ENCODE measurements at regions not wholly inside any gene's neighbourhood (a gene's known extent, or its start where the extent isn't known, plus 50 kb on each side); places are given as distances from the start of the nearest gene placed in this dataset.
"Not testable (repeated sequence)": the region's sequence is repeated elsewhere in the genome, so short reads cannot be mapped to it uniquely, and the experiment has no call there.

DNA sequence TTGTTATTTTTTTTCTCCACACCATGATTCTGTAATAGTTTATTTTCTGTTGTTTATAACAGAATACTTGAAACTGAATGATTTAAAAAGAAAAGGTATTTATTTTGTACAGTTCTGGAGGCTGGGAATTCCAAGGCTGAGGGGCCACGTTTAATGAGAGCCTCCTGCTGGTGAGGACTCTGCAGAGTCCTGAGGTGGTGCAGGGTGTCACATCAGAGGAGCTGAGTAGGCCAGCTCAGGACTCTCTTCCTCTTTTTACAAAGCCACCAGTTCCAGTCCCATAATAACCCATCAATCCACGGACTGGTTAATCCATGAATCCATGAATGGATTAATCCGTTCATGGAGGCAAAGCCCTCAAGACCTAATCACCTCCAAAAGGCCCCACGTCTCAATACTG, 71.6 kb downstream of the TFAP2A start:
- no peak for DNase-seq

DNA sequence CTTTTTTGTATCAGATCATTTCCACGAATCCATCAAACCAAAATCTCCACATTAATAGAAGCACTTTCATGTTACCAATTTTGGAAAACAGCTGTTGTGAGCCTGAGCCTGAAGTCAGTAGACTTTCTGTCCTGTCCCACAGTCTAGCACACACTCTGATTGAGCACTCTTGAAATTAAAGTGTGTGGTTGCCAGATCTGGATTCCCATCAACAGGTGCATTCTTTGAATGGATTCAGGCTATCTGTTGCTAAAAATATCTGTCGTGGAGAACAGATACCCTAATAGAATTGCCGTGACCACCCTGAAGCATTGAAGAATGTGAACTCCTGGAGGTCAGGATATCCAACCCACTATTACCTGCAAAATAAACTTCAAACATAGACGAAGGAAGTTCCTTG, 73.3 kb downstream of the TFAP2A start:
- no peak for DNase-seq

DNA sequence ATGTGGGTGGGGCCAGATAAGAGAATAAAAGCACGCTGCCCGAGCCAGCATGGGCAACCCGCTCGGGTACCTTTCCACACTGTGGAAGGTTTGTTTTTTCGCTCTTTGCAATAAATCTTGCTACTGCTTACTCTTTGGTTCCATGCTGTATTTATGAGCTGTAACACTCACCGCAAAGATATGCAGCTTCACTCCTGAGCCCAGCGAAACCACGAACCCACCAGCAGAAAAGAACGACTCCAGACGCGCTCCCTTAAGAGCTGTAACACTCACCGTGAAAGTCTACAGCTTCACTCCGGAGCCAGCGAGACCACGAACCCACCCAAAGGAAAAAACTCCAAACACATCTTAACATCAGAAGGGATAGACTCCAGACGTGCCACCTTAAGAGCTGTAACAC, 76.7 kb downstream of the TFAP2A start:
- no peak for DNase-seq

DNA sequence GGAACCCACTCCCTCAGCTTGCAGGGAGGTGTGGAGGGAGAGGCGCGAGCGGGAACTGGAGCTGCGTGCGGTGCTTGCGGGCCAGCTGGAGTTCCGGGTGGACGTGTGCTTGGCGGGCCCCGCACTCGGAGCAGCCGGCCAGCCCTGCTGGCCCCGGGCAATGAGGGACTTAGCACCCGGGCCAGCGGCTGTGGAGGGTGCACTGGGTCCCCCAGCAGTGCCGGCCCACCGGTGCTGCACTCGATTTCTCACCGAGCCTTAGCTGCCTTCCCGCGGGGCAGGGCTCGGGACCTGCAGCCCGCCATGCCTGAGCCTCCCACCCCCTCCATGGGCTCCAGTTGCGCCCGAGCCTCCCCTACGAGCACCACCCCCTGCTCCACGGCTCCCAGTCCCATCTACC, 77.5 kb downstream of the TFAP2A start:
- not testable (repeated sequence) for DNase-seq

DNA sequence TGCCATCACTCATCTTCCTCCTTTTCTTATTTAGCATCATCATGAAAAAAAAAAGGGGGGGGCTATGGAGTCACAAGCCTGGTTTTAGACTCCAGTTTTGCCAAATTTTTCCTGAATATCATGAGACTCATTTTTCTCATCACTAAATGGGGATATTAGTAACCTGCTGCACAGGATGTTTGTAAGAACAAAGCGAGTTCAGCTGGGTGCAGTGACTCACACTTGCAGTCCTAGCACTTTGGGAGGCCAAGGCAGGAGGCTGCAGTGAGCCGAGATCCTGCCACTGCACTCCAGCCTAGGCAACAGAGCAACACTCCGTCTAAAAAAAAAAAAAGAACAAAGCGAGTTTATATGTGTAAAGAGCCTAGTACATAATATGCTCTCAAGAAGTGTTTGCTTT, 82.8 kb downstream of the TFAP2A start:
- DNase-seq = no peak

DNA sequence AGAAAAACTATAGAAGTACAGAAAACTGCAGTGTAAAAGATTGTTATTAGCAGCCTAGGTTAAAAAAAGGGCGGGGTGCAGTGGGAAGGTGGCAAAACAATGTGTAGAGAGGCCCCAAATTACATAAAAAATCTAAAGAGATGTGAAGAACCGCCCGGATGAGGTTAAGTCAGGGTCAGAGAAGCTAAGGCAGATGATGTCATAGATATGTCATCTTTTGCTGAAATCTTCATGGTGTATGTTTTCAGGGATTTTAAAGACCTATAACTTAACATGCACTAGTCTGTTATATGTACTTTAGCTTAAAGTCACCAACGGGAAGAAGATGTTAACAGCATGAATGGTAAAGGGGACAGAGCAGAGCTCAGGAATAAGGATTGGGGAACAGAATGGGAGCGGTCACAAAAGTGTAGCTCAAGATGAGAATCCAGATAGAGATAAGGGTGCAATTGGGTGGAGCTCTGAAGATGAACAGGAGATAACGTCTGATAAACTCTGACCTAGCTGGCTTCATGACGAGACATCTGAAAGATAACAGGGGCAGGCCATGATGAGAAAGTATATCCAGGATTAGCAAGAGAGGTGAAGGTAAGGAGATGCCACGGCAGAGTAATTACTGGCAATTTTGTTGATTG, 83.4 kb downstream of the TFAP2A start:
- DNase-seq = no peak

DNA sequence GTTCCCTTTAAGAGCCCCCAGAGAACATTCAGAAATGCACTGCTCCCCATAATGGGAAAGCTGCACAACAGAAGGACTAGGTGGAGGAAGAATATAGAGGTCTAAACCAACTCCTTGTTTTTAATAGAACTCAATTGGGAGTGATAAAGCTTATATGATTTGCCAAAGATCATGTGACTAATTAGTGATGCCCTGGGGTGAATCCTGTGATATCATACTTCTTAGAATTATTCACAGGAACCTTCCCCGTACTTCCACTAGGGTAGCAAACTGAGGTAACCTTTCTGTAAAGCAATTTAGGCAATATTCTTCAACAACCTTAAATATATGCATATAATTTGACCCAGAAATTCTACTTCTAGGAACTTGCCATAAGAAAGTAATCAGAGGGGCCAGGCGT, 84.4 kb downstream of the TFAP2A start:
- no peak for DNase-seq

DNA sequence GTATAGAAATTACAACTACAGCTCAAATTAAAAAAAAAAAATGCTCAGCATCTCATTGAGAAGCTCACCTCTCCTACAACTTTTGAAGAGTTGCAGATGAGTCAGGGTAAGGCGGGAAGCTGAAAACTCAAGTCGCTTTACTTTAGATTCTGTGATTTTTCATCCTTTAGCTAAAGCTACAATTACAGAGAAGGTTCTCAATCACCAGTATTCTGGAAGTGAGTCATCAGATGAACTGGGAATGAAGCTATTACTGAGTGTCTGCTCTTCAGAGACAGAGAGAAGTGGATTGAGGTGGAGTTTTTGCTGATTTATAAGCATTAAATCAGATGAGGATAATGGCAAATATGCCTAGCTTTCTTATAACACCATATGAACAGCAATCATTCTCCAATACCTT, 91.9 kb downstream of the TFAP2A start:
- no peak for DNase-seq

DNA sequence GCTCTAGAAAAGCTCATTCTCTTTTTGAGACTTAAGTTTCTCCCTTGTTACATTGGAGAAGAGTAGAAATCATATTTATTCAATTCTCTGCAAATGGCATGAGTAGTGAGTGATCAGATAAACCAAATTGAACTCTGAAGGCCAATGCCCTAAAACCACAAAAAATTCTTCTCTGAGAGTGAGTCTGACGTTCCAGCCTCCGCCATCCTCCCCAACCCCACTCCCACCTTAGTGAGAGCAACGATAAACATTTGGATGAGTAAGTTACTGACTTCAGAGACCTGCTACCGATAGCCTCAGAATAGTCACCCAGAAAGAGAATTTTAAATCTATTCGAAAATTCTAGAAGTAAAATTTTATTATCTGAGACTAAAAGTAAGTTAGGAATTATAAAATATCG, 94.6 kb downstream of the TFAP2A start:
- DNase-seq = no peak

DNA sequence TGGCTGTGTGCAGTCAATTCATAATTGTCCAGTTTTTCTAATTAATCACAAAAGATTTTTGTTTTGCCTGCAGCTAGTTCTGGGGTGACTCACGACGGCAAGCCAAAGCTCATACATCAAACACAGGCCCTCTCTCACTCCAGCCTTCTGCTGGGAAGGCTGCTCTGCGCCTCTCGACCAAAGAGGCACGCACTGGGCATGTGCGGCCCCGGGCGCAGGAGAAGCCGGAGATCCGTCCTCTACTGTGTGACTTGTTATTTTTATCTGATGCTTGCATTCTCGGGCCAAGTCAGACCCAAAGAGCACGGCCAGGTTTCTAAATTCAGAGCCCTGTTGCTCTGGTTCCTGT, 98.5 kb downstream of the TFAP2A start:
- DNase-seq = no peak

DNA sequence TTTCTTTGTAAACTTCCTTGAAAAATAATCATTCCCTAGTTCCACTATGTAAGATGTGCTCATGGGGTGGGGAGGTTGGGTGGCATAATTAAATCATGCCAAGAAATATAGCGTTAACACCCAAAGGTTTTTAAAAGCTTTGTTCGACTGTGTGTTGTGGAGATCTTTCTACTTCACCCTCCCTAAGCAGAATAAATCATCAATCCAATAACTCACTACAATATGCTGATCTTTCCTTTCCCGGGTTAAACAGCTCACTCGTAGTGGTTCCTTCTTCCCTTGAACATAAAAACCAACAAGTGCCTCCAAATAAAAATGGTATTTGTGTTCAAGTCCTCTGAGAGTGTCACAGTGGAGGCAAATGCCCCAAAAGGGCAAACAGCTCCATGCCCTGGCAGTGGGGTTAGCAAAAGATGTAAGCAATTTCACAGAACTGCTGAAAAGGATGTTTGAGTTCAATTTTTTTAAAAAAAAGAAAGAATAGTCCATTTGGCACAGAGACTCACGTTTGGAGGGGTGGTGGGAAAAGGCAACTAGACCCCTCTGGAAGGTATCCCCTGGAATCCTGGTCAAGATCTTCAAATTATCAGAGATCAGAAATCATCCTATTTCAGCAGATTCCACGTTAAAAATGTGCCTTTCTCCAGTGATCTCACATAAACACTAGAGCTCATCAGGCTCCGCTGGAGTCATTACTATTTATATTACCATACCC, 99.1 kb downstream of the TFAP2A start:
- DNase-seq = no peak

DNA sequence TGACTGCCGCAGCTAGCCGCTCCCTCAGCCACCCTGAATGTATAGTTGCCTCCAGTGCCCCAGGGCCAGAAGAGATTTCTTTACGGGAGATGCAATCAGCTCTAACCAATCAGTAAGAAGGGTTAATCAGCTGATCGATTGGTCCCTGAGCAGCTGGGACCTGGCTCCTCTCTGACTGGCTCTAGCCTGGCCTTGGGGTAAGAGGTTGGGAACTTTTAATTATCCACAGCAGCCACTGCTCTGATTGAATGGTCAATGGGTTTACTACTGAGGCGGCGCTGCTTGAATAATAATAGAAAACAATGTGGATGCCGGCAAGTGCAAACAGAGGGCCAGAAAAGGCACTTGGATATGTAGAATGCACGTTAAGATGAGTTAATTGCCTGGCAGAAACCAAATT, 99.8 kb downstream of the TFAP2A start:
- DNase-seq = no peak

DNA sequence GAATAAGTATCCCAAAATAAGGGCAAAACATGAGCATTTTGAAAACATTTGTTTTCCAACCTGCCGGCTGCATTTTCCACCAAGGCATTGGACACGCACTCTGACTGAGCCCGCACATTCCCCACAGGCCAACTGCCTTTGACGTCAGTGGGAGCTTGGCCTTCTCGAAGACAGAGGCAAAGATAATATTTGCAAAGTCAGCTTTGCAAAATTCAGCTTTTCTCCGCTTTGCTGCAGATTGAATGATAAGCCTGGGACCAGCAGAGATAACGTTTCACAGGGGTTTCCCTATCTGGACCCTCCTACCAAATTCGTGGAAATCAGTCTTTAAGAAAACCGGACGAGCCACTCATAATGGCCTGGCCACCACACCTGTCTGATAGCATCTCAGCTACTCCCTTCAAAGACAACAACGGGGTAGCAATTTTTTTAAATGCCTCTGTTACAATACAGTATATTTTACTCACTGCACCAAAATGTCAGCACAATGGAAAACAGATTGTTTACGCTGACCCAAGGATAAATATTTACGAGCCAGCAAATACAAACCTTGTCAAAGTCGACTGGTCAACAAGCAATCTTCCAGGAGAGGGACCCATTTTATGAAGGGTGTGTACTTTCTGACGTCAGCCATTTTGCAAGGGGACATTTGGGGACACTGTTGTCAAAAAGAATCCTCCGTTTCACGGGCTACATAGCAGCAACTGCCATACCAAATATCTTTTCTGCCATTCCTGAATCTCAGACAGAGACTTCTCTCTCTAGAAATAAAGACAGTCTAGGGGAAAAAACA, 100.5 kb downstream of the TFAP2A start:
- peak; percentile 10 for DNase-seq

DNA sequence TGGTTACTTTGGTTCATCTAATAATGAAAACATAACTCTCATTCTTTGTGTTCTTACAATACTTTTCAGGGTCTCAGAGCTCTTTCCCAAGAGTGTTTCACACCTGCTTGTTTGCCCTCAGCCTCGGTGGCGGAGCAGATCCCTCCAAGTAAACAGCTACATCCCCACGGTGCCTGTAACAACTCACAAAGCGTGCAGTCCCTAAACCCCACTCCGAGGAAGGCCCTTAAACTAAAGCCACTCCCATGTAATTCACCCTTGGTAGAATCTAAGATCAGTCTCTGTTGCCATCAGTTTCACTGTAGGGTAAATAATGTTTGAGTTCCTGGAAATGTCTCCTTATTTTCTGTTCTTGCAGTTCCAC, 101.1 kb downstream of the TFAP2A start:
- DNase-seq = no peak

DNA sequence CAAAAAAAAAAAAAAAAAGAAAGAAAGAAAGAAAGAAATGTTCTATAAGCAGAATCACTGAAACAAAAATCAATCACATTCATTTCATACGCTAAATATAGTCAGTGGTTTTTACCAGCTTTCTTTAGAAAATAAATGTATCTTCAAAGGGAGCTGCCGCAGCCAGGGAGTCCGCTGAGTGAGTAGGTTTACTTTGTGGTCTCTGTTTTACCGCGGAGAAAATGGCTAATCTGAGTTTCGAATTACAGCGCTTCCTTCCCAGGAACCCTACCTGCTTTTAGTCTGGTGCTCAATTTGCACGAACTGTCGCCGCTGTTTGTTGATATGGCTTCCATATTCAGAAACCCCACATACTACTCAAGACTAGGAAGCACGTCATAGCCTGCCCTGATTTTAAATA, 102.4 kb downstream of the TFAP2A start:
- no peak for DNase-seq

DNA sequence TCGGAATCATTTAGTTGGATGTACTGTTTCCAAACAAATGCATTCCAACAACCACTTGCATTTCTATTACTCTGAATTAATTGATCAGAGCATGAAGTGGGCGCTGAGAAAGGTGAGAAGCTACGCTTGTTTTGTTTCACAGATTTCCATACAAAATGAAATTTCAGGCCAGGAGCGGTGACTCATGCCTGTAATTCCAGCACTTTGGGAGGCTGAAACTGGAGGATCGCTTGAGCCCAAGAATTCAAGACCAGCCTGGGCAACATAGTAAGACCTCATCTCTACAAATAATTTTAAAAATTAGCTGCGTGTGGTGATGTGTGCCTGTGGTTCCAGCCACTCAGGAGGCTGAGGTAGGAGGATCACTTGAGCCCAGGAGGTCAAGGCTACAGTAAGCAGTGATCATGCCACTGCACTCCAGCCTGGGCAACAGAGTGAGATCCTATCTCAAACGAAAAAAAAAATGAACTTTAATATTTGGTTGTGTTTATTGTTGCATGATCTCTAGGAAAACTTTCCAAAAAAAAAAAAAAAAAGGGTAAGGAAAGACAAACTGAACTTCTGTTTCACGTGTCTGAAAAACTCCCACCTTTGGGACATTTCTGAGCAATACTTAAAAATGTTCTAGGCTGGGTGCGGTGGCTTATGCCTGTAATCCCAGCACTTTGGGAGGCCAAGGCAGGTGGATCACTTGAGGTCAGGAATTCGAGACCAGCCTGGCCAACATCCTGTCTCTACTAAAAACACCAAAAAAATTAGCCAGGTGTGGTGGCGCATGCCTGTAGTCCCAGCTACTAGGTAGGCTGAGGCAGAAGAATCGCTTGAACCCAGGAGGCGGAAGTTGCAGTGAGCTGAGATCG, 103.1 kb downstream of the TFAP2A start:
- not testable (repeated sequence) for DNase-seq

DNA sequence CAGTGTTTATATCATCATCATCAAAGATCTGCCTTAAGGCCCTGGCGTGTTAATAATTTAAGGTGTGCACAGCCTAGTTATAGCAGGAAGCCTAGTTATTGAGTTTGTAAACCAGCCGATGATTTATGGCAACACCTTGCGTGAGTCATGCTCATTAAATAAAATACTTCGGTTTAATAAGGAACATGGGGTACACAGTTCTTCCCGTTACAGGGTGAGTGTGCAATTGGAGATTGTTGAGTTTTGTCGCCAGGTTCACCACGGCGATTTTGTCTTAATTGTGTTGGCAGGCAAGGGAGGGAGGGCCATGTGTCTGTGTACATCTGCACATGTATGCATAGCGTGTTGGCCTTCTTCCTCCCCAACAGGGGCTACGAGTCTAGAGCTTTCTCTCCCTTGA, 104.0 kb downstream of the TFAP2A start:
- no peak for DNase-seq

DNA sequence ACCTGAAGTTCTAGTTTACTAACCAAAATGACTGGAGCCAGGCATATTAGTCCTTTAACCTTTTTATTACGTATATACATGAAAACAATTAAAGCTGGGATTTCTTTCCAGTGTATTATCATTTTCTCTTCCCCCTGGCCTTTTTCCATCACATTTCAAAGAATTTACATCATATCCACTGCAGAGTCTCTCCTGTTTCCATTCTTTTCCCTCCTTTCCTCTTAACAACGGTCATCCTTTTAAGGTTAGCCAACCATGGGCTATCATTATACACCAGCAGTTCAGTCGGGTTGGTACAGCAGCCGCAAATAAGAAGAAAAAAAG, 104.6 kb downstream of the TFAP2A start:
- DNase-seq = no peak

DNA sequence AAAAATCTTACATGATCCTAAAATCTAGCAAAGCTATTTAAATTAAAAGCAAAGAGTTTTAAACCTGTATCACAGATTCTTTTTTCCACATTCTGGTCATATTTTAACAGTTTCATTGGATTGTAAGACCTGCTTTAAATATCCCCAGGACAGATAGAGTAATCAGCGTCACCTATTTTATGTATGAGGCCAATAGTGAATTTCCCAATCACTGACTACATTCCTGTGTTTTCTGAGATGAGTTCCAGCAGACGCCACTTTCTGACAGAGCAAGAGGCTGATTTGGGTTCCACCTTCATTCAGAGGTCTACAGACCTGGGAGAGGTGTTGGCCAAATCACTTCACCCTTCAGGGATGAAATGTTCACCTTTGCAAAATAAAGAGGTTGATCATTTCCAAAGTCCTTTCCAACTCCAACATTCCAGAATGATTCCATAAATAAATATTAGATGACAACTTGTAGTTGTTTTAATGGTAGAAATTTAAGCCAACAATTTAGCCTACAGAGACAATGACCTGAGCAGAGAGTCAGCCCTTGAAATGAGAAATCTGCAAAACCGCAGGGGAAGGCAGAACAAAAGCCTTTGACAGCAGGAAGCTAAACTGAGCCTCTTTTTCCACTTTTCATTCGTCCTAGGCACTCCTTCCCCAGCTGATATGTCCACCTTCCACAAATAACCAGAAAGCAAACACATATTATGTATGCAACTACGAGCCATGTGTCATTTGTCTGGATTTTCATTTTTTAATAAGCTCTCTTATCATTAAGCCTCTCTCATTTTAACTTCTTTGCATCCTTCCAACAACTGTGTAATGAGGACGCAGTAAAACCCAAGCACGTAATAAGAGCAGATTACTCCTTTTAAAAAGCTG, 105.2 kb downstream of the TFAP2A start:
- DNase-seq = no peak

DNA sequence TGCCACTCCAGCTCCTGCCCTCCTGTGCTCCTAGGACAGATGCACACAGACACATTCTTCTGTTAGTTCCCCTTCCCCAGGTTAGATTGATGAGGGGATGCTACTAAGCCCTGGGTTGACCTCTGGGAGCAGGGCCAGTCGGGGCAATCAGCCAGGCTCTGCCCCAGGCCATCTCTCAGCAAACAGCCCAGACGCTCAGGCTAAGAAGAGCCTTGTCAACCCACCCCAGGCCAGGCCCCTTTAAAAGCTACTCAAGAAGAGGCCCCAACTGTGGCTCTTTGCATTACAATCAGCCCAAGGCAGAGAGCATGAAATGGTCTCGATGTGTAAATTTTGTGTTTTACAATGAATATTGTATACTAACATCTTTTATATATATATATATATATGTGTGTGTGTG, 107.4 kb downstream of the TFAP2A start:
- no peak for DNase-seq

DNA sequence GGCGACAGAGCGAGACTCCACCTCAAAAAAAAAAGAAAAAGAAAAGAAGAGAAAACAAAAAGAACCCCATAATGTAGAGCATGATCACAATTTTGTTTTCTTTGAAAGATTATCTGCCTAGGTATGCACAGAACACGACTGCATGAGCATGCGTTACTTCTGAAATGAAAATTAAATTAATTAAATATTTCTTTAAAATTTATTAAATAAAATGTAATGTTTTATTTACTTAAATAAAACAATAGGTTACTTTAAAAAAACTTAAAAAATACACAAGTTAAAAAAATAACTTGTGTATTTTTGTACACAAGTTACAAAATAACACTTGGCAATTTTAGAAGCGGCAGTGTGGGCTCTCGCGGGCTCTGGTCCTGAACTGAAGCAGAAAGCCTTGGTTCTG, 107.8 kb downstream of the TFAP2A start:
- DNase-seq = no peak

DNA sequence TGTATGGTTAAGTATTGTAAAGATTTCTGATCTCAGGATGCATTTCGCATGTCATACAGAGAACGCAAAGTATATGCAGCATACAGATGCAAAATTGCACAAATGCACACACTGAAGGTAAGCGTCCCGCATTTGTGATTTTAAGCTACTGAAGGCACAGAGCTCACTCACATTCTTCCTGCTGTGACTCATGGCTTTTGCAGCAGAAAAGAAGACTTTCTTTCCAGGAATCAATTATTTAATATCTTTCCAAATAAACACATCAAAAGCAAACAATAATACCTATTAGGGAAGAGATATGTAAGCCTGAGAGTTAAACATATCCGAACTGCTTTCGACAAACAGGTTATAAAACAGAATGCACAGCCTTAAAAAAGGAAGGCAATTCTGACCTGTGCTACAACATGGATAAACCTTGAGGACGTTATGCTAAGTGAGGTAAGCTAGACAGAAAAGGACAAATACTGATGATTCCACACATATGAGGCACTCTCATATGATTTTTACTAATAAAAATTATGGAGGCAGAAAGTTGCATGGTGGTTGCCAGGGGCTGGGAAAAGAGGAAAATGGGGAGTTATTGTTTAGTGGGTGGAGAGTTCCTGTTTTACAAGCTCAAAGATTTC, 109.0 kb downstream of the TFAP2A start:
- DNase-seq = no peak

Data from NCI-H774 (cell line).